Gastroesophageal sphincter (tissue), 3 donors: ENCODE measurements at regions not wholly inside any gene's neighbourhood (a gene's known extent, or its start where the extent isn't known, plus 50 kb on each side); places are given as distances from the start of the nearest gene placed in this dataset.

Source experiments
- POLR2A ChIP-seq, 2 donors: fragments of 450-650 bp; IDR thresholded peaks; one replicate each; pipeline ENCODE4 v1.6.1; 2017; ENCODE audit warnings: antibody characterized with exemption in 2 of 2, mild to moderate bottlenecking in 2 of 2, moderate library complexity in 1 of 2
- POLR2AphosphoS5 ChIP-seq: sonication (generic); formaldehyde crosslinking; IDR thresholded peaks from one replicate; pipeline ENCODE4 v1.6.1; 2017; ENCODE audit warnings: antibody characterized with exemption
- TF ChIP-seq, protein P1 (sequence below), 4 experiments: fragments of 200-600 bp in 2 of 4; fragments of 450-650 bp in 2 of 4; sonication (generic) in 1 of 4; IDR thresholded peaks; one replicate each; pipeline ENCODE4 v1.5.1; 2017 to 2019; ENCODE audit warnings: antibody characterized with exemption in 4 of 4, mild to moderate bottlenecking in 2 of 4, moderate library complexity in 2 of 4

DNA sequence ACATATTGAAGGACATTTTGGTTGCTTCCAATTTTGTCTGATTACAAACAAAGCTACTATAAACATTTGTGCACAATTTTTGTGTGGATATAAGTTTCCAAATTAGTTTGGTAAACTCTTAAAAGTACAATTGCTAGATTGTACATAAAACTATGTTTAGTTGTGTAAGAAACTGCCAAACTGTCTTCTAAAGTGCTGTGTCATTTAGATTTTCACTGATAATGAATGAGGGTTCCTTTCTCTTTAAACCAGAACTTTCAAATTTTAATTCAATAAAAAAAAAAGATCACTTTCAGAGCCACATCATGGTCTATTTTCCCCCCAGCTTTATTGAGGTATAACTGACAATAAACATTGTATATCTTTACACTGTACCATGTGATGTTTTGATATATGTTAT is 74.0 kb upstream of the TRPC7 start:
- TF ChIP-seq, protein P1, sequence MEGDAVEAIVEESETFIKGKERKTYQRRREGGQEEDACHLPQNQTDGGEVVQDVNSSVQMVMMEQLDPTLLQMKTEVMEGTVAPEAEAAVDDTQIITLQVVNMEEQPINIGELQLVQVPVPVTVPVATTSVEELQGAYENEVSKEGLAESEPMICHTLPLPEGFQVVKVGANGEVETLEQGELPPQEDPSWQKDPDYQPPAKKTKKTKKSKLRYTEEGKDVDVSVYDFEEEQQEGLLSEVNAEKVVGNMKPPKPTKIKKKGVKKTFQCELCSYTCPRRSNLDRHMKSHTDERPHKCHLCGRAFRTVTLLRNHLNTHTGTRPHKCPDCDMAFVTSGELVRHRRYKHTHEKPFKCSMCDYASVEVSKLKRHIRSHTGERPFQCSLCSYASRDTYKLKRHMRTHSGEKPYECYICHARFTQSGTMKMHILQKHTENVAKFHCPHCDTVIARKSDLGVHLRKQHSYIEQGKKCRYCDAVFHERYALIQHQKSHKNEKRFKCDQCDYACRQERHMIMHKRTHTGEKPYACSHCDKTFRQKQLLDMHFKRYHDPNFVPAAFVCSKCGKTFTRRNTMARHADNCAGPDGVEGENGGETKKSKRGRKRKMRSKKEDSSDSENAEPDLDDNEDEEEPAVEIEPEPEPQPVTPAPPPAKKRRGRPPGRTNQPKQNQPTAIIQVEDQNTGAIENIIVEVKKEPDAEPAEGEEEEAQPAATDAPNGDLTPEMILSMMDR (IDR thresholded peaks at IDR 0.05): no peak
- TF ChIP-seq POLR2A (IDR thresholded peaks at IDR 0.05): no peak
- no peak for TF ChIP-seq POLR2AphosphoS5
